PC-3 (cell line): ENCODE measurements at regions not wholly inside any gene's neighbourhood (a gene's known extent, or its start where the extent isn't known, plus 50 kb on each side); places are given as distances from the start of the nearest gene placed in this dataset.

Source experiments
- EZH2 ChIP-seq: fragments of 300-600 bp; sonication (generic); IDR thresholded peaks from one replicate; pipeline ENCODE4 v1.6.1; 2017; ENCODE audit warnings: antibody characterized with exemption, mild to moderate bottlenecking, low read length; ENCODE audit not compliant: unreplicated experiment
- EZH2phosphoT487 ChIP-seq: fragments of 300-600 bp; sonication (generic); IDR thresholded peaks from 2 replicates; pipeline ENCODE4 v1.6.1; 2018; ENCODE audit warnings: mild to moderate bottlenecking, antibody characterized with exemption, low read length, borderline replicate concordance
- TF ChIP-seq, protein P1 (sequence below): fragments of 300-600 bp; sonication (generic); conservative IDR thresholded peaks from 2 replicates; pipeline ENCODE4 v1.5.1; 2017; ENCODE audit warnings: antibody characterized with exemption, low read depth, mild to moderate bottlenecking, low read length

DNA sequence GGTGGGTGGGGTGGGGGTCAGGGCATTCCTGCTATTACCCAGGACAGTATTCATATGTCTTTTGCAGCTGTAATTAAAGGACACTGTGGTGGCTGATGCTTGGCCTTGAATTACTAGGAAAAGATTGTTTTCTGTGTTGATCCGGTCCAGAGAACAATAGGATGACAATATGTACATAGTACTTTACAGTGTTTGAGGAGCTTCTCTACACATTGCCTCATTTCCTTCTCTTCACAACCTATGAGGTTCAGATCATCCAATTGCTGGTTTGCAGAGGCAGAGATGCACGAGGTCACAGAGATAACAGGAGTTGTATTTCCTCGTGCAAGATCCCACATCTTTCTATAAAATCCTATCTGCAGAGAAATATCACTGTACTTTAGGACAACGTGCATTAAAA, 119.5 kb downstream of the LIPG start:
- TF ChIP-seq, protein P1, sequence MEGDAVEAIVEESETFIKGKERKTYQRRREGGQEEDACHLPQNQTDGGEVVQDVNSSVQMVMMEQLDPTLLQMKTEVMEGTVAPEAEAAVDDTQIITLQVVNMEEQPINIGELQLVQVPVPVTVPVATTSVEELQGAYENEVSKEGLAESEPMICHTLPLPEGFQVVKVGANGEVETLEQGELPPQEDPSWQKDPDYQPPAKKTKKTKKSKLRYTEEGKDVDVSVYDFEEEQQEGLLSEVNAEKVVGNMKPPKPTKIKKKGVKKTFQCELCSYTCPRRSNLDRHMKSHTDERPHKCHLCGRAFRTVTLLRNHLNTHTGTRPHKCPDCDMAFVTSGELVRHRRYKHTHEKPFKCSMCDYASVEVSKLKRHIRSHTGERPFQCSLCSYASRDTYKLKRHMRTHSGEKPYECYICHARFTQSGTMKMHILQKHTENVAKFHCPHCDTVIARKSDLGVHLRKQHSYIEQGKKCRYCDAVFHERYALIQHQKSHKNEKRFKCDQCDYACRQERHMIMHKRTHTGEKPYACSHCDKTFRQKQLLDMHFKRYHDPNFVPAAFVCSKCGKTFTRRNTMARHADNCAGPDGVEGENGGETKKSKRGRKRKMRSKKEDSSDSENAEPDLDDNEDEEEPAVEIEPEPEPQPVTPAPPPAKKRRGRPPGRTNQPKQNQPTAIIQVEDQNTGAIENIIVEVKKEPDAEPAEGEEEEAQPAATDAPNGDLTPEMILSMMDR = no peak
- TF ChIP-seq EZH2 = no peak
- TF ChIP-seq EZH2phosphoT487 = no peak
